Mesendoderm (in vitro differentiated cells): ENCODE measurements at regions not wholly inside any gene's neighbourhood (a gene's known extent, or its start where the extent isn't known, plus 50 kb on each side); places are given as distances from the start of the nearest gene placed in this dataset.

Source experiments
- DNase-seq: peaks from one replicate; pipeline ENCODE4 v3.0.0; 2013
- H2AK5ac ChIP-seq: 2 replicates; pipeline ENCODE4 v1.6.1; 2013; ENCODE audit warnings: low read length, inconsistent platforms
- H2BK120ac ChIP-seq: 2 replicates; pipeline ENCODE4 v1.6.1; 2013; ENCODE audit warnings: low read depth, mild to moderate bottlenecking, low read length, moderate library complexity, mixed read lengths
- H2BK15ac ChIP-seq: replicated peaks from 2 replicates; pipeline ENCODE4 v1.6.1; 2013; ENCODE audit warnings: low read depth, mild to moderate bottlenecking, moderate library complexity
- H2BK5ac ChIP-seq: 2 replicates; pipeline ENCODE4 v1.6.1; 2013; ENCODE audit warnings: low read length, inconsistent platforms
- H3K18ac ChIP-seq: 2 replicates; pipeline ENCODE4 v1.6.1; 2013; ENCODE audit warnings: mild to moderate bottlenecking, low read length, mixed read lengths
- H3K23ac ChIP-seq: one replicate; pipeline ENCODE4 v1.6.1; 2013; ENCODE audit warnings: low read length
- H3K27ac ChIP-seq: 2 replicates; pipeline ENCODE4 v1.5.1; 2013; ENCODE audit warnings: low read depth, mild to moderate bottlenecking, inconsistent platforms, low read length, moderate library complexity
- H3K27me3 ChIP-seq: 2 replicates; pipeline ENCODE4 v1.6.1; 2013; ENCODE audit warnings: low read length, control low read depth, mild to moderate bottlenecking, inconsistent platforms; ENCODE audit not compliant: insufficient read depth, poor library complexity
- H3K36me3 ChIP-seq: 2 replicates; pipeline ENCODE4 v1.6.1; 2013; ENCODE audit warnings: low read length, inconsistent platforms; ENCODE audit not compliant: control insufficient read depth, insufficient read depth
- H3K4ac ChIP-seq: one replicate; pipeline ENCODE4 v1.6.1; 2013; ENCODE audit warnings: low read depth, mild to moderate bottlenecking, low read length, moderate library complexity
- H3K4me1 ChIP-seq: 2 replicates; pipeline ENCODE4 v1.6.1; 2013; ENCODE audit warnings: low read depth, low read length, inconsistent platforms; ENCODE audit not compliant: control insufficient read depth
- H3K4me2 ChIP-seq: 2 replicates; pipeline ENCODE4 v1.6.1; 2013; ENCODE audit warnings: low read length
- H3K4me3 ChIP-seq: 2 replicates; pipeline ENCODE4 v1.5.1; 2013; ENCODE audit warnings: mild to moderate bottlenecking, low read length
- H3K56ac ChIP-seq: one replicate; pipeline ENCODE4 v1.6.1; 2013; ENCODE audit warnings: low read length
- H3K79me1 ChIP-seq: 2 replicates; pipeline ENCODE4 v1.6.1; 2013; ENCODE audit warnings: low read length, inconsistent platforms
- H3K79me2 ChIP-seq: 2 replicates; pipeline ENCODE4 v1.6.1; 2013; ENCODE audit warnings: mild to moderate bottlenecking, low read length; ENCODE audit not compliant: control insufficient read depth, insufficient read depth
- H3K9ac ChIP-seq: 2 replicates; pipeline ENCODE4 v1.6.1; 2013; ENCODE audit warnings: low read length, inconsistent platforms
- H4K5ac ChIP-seq: one replicate; pipeline ENCODE4 v1.6.1; 2013; ENCODE audit warnings: low read length
- H4K8ac ChIP-seq: one replicate; pipeline ENCODE4 v1.6.1; 2013; ENCODE audit warnings: low read depth, mild to moderate bottlenecking, control low read depth, low read length, moderate library complexity
- WGBS: extraction: QIAGEN DNeasy Blood & Tissue Kit; methylation state at CpG from one replicate; pipeline ENCODE4 v1.1.7; 2013; ENCODE audit warnings: low lambda C conversion rate, missing lambda C conversion rate; ENCODE audit not compliant: insufficient coverage; ENCODE audit errors: extremely low coverage; 5-methylcytosine and 5-hydroxymethylcytosine counted together

- Histone ChIP-seq H3K4ac (no peak overlapping the region), H3K23ac (no peak overlapping the region), H3K56ac (no peak overlapping the region), H3K79me1 (no peaks in the 10 kb centered on the region), H3K36me3 (no peaks in the 10 kb centered on the region), H2AK5ac (no peak overlapping the region), H4K8ac (no peak overlapping the region), H3K4me3 (no peak overlapping the region), H2BK15ac (no peak overlapping the region), H3K79me2 (no peaks in the 10 kb centered on the region), H2BK120ac (no peak overlapping the region), H2BK5ac (no peak overlapping the region), H3K27ac (no peak overlapping the region), H3K4me1 (no peaks in the 10 kb centered on the region), H4K5ac (no peak overlapping the region), H3K4me2 (no peak overlapping the region), H3K18ac (no peak overlapping the region), H3K9ac (no peak overlapping the region), H3K27me3 (no peaks in the 10 kb centered on the region)
- WGBS = no CpG with 5 or more reads among the region's 3 CpGs
- no peak for DNase-seq
Observed at GRCh38 chr2:116733699-116734098, 1080.8 kb upstream of the DDX18 start.

- Histone ChIP-seq H3K27me3 (no peaks in the 10 kb centered on the region), H4K5ac (no peak overlapping the region), H2BK15ac (no peak overlapping the region), H3K79me2 (no peaks in the 10 kb centered on the region), H3K56ac (no peak overlapping the region), H3K18ac (no peak overlapping the region), H3K79me1 (no peaks in the 10 kb centered on the region), H3K27ac (no peak overlapping the region), H3K23ac (no peak overlapping the region), H2BK120ac (no peak overlapping the region), H4K8ac (no peak overlapping the region), H3K4ac (no peak overlapping the region), H2AK5ac (no peak overlapping the region), H3K4me3 (no peak overlapping the region), H3K36me3 (no peaks in the 10 kb centered on the region), H3K4me1 (no peaks in the 10 kb centered on the region), H2BK5ac (no peak overlapping the region), H3K4me2 (no peak overlapping the region), H3K9ac (no peak overlapping the region)
- WGBS = no CpG with 5 or more reads among the region's 3 CpGs
- DNase-seq = no peak
Observed at GRCh38 chr2:116737951-116738350, 1076.5 kb upstream of the DDX18 start.

GRCh38 chr2:116747103-116747502 is 1067.4 kb upstream of the DDX18 start:
- H3K4me1 ChIP-seq = no peaks in the 10 kb centered on the region
- H3K56ac ChIP-seq = no peak overlapping the region
- H3K4ac ChIP-seq = no peak overlapping the region
- no peak overlapping the region for H3K9ac ChIP-seq
- no peak overlapping the region for H4K8ac ChIP-seq
- no peak overlapping the region for H3K4me2 ChIP-seq
- no peak overlapping the region for H3K4me3 ChIP-seq
- H4K5ac ChIP-seq = no peak overlapping the region
- no peak overlapping the region for H2BK15ac ChIP-seq
- no peaks in the 10 kb centered on the region for H3K27me3 ChIP-seq
- H3K18ac ChIP-seq = no peak overlapping the region
- H3K79me2 ChIP-seq = no peaks in the 10 kb centered on the region
- H2BK120ac ChIP-seq = no peak overlapping the region
- no peak overlapping the region for H2BK5ac ChIP-seq
- no peaks in the 10 kb centered on the region for H3K79me1 ChIP-seq
- no peak overlapping the region for H2AK5ac ChIP-seq
- WGBS = no CpG with 5 or more reads among the region's 1 CpG
- no peak for DNase-seq
- no peak overlapping the region for H3K23ac ChIP-seq
- no peaks in the 10 kb centered on the region for H3K36me3 ChIP-seq
- no peak overlapping the region for H3K27ac ChIP-seq

GRCh38 chr2:116749994-116750393 is 1064.5 kb upstream of the DDX18 start:
- Histone ChIP-seq H2AK5ac (no peak overlapping the region), H3K4me2 (no peak overlapping the region), H2BK5ac (no peak overlapping the region), H3K18ac (no peak overlapping the region), H3K4me3 (no peak overlapping the region), H3K4me1 (no peaks in the 10 kb centered on the region), H3K36me3 (no peaks in the 10 kb centered on the region), H2BK15ac (no peak overlapping the region), H3K27ac (no peak overlapping the region), H3K23ac (no peak overlapping the region), H3K9ac (no peak overlapping the region), H3K4ac (no peak overlapping the region), H2BK120ac (no peak overlapping the region), H3K79me2 (no peaks in the 10 kb centered on the region), H4K8ac (no peak overlapping the region), H3K27me3 (no peaks in the 10 kb centered on the region), H4K5ac (no peak overlapping the region), H3K79me1 (no peaks in the 10 kb centered on the region), H3K56ac (no peak overlapping the region)
- no peak for DNase-seq

- Histone ChIP-seq H3K4me3 (no peak overlapping the region), H2BK5ac (no peak overlapping the region), H3K4me2 (no peak overlapping the region), H3K23ac (no peak overlapping the region), H2AK5ac (no peak overlapping the region), H4K5ac (no peak overlapping the region), H3K4ac (no peak overlapping the region), H3K79me1 (no peaks in the 10 kb centered on the region), H3K18ac (no peak overlapping the region), H3K27ac (no peak overlapping the region), H2BK15ac (no peak overlapping the region), H3K4me1 (no peaks in the 10 kb centered on the region), H3K79me2 (no peaks in the 10 kb centered on the region), H3K9ac (no peak overlapping the region), H2BK120ac (no peak overlapping the region), H3K36me3 (no peaks in the 10 kb centered on the region), H3K56ac (peak overlapping the region; percentile 25), H4K8ac (peak overlapping the region; percentile 86), H3K27me3 (no peaks in the 10 kb centered on the region)
- peak; percentile 25 for DNase-seq
- no CpG with 5 or more reads among the region's 13 CpGs for WGBS
Observed at GRCh38 chr2:116754381-116755101, 1060.0 kb upstream of the DDX18 start.

GRCh38 chr2:116761864-116762263 is 1052.6 kb upstream of the DDX18 start:
- Histone ChIP-seq H3K4me2 (no peak overlapping the region), H3K4me1 (no peaks in the 10 kb centered on the region), H3K56ac (no peak overlapping the region), H3K27me3 (no peaks in the 10 kb centered on the region), H3K4me3 (no peak overlapping the region), H3K36me3 (no peaks in the 10 kb centered on the region), H3K23ac (no peak overlapping the region), H3K27ac (no peak overlapping the region), H3K4ac (no peak overlapping the region), H4K5ac (no peak overlapping the region), H3K79me2 (no peaks in the 10 kb centered on the region), H2BK15ac (no peak overlapping the region), H4K8ac (no peak overlapping the region), H3K79me1 (no peaks in the 10 kb centered on the region), H2BK120ac (no peak overlapping the region), H2BK5ac (no peak overlapping the region), H3K18ac (no peak overlapping the region), H2AK5ac (no peak overlapping the region), H3K9ac (no peak overlapping the region)
- WGBS = no CpG with 5 or more reads among the region's 1 CpG
- DNase-seq = peak; percentile 46
